GM18502 (cell line): ENCODE measurements at regions not wholly inside any gene's neighbourhood (a gene's known extent, or its start where the extent isn't known, plus 50 kb on each side); places are given as distances from the start of the nearest gene placed in this dataset.
"Not testable (repeated sequence)": the region's sequence is repeated elsewhere in the genome, so short reads cannot be mapped to it uniquely, and the experiment has no call there.

Experiments
- ATAC-seq: cut with Tn5 transposase; IDR thresholded peaks from one replicate; pipeline ENCODE4 v1.9.1; 2021; ENCODE audit warnings: mild to moderate bottlenecking; ENCODE audit not compliant: unreplicated experiment, poor library complexity

GRCh38 chrX:73964579-73964978 is 112.1 kb upstream of the XIST start:
- ATAC-seq: no peak

- ATAC-seq: no peak
These were observed 111.2 kb upstream of the XIST start for GRCh38 chrX:73963682-73964081.

- no peak for ATAC-seq
These were observed 110.4 kb upstream of the XIST start for GRCh38 chrX:73962948-73963347.

- not testable (repeated sequence) for ATAC-seq
These were observed 109.4 kb upstream of the XIST start for GRCh38 chrX:73961867-73962266.

DNA sequence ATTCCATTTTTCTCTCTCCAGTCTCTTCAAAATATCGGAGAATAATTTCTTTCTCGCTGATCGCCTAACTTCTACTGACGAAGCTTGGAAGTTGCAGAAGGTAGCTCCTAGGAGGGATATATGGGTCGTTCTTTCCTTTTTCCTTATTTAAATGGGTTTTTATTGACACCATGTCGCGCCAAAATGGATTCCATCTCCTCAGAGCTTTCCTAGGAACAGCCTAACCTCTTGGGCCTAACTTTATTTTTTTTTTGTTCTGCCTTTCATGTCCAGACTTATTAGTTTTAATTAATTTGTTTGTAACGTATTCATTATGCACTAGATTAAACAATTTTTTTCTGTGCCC is 92.0 kb upstream of the XIST start:
- peak; percentile 13 for ATAC-seq

DNA sequence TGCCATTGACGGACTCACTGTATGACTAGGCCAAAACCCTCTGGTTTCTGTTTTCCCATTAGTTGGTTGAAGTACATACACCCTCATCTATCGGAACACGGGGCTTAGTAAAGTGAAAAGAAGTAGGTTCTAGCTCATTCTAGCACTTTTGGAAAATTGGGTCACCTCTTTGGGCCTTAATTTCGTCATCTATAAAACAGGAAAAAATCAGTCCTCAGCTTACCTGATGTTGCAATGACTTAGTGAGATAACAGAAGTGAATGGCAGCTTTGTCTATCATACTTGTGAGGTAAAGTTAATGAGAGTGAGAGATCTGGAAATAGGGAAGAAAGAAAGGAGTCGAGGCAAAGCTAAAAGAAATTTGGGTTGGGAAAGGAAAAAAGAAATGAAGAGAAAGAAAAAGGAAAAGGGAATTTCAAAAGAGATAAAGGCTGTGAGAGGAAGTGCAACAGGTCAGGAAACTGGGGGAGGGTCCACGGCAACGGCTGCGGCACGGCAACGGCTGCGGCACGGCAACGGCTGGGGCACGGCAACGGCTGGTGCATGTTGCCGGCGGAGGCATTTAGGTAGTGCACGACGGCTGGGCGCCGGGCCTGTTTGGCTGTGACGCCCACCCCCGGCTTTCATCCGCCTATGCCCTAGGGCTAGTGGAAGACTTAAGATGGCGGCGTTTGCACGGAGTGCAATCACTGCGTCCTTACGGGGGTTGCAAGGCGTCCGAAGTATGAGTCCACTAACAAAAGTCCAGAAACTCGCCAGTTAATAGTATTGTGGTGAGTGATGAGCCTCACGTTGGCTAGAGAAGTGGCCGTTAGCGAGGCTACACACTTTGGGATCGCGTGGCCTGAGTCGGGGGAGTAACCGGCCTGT is 91.4 kb upstream of the XIST start:
- peak; percentile 99 for ATAC-seq

DNA sequence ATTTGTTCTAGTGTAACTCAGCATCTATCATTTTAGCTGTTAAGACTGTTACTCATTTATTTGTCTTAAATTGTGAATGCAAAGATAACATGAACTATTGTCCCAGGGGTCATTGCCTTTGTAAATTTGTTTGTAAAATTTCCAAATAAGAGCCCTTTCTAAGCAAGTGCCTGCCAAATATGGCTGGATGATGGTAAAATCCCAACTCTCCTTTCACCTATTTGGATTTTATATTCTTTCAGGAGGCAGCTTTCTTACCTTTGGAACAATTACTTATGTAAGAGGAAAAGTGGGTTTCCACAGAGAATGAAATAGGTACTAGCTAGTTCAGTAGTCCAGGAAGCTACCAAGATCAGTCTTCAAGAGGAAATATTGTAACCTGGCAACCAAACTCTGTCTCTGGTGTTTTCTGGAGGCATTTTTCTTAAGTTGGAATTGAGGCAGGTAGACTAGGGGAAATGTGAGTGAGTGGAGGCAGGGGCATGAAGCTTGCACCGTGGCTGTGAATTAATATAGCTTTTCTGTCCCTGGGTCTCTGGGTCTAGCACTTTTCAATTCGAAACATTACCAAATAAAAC is 88.5 kb upstream of the XIST start:
- ATAC-seq: no peak

DNA sequence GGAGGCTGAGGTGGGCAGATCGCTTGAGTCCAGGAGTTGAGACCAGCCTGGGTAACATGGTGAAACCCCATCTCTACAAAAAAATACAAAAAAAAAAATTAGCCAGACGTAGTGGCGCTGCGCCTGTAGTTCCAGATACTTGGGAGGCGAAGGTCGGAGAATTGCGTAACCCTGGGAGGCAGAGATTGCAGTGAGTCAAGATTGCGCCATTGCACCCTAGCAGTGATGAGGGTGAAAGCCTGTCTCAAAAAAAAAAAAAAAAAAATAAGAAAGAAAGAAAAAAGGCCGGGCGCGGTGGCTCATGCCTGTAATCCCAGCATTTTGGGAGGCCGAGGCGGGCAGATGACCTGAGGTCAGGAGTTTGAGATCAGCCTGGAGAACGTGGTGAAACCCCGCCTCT is 85.3 kb upstream of the XIST start:
- not testable (repeated sequence) for ATAC-seq

- no peak for ATAC-seq
These were observed 80.0 kb upstream of the XIST start for GRCh38 chrX:73932522-73932921.

DNA sequence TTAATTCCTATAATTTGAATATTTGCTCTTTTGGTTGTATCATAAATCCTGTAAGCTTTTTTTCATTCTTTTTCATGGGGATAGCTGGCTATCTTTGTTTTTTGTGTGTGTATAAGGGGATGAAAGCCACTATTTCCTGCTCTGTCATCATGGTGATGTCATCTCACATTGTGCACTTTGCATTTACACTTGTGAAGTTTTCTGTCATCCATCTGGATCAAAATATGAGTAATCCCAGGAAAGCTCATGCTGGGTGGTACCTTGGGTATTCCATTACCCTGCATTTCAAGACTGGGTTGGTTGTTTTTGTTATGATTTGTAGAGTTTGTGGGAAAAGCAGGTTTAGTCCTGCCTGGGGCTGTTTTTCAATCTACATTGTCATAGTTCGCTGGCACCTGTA is 77.8 kb upstream of the XIST start:
- ATAC-seq: no peak

DNA sequence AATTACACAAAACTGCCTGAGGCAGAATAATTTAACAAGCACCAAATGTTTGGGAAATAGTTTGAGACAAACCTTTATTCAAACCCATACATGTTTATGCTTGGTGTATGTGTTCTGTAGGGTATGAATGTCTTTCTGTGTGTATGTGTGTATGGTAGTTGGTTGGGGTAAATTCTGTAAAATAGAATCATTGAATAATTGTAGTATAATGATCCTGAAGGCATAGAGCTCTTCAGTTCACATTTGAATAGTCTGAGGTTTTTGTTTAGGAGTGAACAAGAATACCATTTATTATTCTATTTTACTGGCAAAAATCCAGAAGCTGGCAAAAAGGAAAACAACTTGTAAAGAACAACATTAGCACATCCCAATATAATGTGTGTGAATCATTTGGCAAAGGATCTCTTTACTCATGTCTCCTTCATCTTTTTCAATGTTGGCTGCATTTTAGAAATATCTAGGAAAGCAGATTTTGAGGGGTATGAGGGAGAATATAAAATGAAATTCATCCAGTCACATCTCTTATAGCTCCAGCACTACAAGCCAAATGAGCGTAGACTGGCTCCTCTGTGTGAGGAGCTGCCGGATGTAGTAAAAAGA is 70.4 kb upstream of the XIST start:
- no peak for ATAC-seq

DNA sequence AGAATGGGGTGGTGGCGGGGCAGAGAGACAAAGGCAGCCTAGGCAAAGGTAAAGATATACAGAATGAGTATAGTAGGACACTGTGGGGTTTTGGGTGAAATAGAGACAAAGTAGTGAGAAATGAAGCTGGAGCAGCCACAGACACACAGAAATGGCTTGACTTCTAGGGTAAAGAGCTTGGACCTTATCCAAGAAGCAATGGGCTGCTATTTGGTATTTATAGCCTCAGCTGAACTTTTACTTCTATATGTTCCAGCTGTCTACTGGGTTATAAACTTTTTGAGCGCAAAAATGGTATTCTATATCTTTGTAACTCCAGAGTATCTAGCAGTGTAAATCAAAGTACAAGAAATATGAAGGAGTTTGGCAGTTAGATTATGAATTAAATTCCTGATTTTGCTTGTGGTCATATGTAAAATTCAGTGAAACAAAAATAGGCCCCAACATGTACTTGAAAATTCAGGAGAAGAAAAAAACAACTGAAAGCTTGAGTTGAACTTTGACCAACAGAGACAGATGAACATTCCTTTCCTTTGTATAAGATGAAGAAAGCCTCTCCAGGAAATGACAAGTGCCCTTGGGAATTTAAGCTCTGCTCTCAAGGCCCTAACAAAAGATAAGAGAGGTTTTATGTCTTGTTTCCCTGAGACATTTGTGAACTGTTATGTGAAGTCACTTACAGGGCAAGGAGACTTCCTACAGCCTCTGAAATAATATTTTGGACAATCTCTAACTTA is 64.6 kb upstream of the XIST start:
- no peak for ATAC-seq

GRCh38 chrX:73916489-73916888 is 64.0 kb upstream of the XIST start:
- ATAC-seq: no peak

DNA sequence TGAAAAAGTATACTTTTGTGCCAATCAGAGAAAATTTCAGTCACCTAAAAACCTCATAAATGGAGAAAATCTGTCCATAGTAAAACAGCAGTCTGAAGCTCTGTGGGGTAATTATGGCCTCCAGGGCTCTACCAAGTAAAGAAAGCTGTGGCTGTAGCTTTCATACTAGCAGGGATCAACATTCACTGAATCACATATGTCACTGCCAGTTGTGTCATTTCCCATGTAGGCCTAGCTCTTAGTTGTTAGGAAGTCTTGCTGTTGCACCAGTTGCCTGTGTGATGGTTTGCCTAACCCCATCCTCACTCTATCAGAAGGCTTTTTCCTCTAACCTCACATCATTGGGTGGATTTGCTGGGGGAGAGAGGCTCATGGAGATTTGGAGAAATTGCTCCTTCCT is 62.3 kb upstream of the XIST start:
- not testable (repeated sequence) for ATAC-seq

DNA sequence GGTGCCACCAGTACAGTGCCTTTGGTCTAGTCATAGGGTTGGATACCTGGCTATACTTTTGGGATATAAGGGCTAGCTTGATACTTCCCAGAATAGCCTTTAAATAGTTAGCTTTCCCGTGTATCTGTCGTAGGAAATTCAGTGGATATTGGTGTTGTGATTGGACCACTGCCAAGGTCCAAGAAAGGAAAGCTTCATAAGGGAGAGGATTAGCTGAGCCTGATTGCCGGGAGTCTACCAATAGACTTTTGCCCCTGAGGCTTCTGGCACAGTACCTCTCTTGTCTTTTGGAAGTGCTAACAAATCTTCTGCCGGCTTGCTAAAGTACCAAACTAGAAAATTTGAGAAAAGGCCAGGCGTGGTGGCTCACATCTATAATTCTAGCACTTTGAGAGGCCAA is 61.1 kb upstream of the XIST start:
- no peak for ATAC-seq

DNA sequence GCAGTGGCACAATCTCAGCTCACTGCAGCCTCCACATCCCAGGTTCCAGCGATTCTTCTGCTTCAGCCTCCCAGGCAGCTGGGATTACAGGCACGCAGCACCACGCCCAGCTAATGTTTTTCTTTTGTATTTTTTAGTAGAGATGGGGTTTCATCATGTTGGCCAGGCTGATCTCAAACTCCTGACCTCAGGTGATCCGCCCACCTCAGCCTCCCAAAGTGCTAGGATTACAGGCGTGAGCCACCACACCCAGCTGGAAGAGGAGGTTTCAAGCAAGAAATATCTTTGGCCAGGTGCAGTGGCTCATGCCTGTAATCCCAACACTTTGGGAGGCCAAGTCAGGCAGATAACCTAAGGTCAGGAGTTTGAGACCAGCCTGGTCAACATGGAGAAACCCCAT is 59.4 kb upstream of the XIST start:
- ATAC-seq: not testable (repeated sequence)

DNA sequence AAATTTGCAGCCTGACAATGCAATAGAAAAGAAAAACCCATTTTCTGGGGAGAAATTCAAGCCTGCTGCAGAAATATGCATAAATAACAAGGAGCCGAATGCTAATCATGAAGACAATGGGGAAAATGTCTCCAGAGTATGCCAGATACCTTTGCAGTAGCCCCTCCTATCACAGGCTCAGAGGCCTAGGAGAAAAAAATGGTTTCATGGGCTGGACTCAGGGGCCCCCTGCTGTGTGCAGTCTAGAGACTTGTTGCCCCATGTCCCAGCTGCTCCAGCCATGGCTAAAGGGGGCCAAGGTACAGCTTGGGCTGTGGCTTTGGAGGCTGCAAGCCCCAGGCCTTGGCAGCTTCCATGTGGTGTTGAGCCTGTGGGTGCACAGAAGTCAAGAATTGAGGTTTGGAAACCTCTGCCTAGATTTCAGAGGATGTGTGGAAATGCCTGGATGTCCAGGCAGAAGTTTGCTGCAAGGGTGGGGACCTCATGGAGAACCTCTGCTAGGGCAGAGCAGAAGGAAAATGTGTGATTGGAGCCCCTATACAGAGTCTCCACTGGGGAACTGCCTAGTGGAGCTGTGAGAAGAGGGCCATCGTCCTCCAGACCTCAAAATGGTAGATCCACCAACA is 53.3 kb upstream of the XIST start:
- not testable (repeated sequence) for ATAC-seq

- no peak for ATAC-seq
These were observed 51.4 kb upstream of the XIST start for GRCh38 chrX:73903941-73904340.
